Large intestine (tissue), 3 donors: ENCODE measurements at regions not wholly inside any gene's neighbourhood (a gene's known extent, or its start where the extent isn't known, plus 50 kb on each side); places are given as distances from the start of the nearest gene placed in this dataset.
"Not testable (repeated sequence)": the region's sequence is repeated elsewhere in the genome, so short reads cannot be mapped to it uniquely, and the experiment has no call there.

Experiments
- DNase-seq, 2 donors: peaks; one replicate each; pipeline versions ENCODE4 v3.0.0 to v3.0.0-alpha.2; 2013
- H3K27ac ChIP-seq: one replicate; pipeline ENCODE4 v1.5.1; 2013; ENCODE audit warnings: low read length
- H3K27me3 ChIP-seq: 2 replicates; pipeline ENCODE4 v1.6.1; 2013; ENCODE audit warnings: low read length; ENCODE audit not compliant: control insufficient read depth, insufficient read depth
- H3K36me3 ChIP-seq: 2 replicates; pipeline ENCODE4 v1.6.1; 2013; ENCODE audit warnings: low read length; ENCODE audit not compliant: control insufficient read depth, insufficient read depth
- H3K4me1 ChIP-seq: one replicate; pipeline ENCODE4 v1.6.1; 2013; ENCODE audit warnings: low read length; ENCODE audit not compliant: control insufficient read depth, insufficient read depth
- H3K4me3 ChIP-seq: one replicate; pipeline ENCODE4 v1.5.1; 2013; ENCODE audit warnings: low read length
- H3K9me3 ChIP-seq: one replicate; pipeline ENCODE4 v1.6.1; 2013; ENCODE audit warnings: mild to moderate bottlenecking, low read depth, low read length, moderate library complexity; ENCODE audit not compliant: control insufficient read depth
- WGBS: methylation state at CpG from one replicate; pipeline ENCODE4 v1.1.5; 2013; ENCODE audit warnings: low lambda C conversion rate; ENCODE audit not compliant: insufficient coverage; 5-methylcytosine and 5-hydroxymethylcytosine counted together

DNA sequence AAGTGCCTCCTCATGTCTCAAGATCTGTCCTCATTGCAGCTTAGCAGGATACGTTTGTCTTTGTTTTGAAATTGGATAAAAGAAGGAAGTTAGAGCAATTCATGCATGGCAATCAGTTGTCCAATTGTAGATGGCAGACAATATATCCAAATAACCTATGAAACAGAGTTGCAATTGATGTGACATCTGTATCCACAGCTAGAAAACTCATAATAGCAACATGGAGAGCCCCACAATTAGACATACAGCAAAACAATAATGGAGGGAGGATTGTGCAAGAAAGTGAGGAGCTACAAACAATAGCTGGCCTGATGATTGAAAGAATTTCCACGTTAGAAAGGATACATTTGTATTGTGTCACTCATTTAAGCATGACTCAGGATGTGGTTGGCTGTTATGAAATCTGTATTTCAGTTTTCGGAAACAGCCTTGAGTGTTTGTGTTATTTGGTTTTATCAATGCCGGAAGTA is 132.0 kb downstream of the FAM174A start:
- DNase-seq, result no peak
- Histone ChIP-seq H3K4me1 (no peaks in the 10 kb centered on the region), H3K9me3 (no peaks in the 10 kb centered on the region), H3K4me3 (no peak overlapping the region), H3K27ac (no peak overlapping the region), H3K27me3 (no peaks in the 10 kb centered on the region), H3K36me3 (no peaks in the 10 kb centered on the region)
- 69% methylated on average over 2 of the region's 4 CpGs for WGBS

- Histone ChIP-seq H3K4me1 (no peaks in the 10 kb centered on the region), H3K9me3 (no peaks in the 10 kb centered on the region), H3K4me3 (no peak overlapping the region), H3K27me3 (no peaks in the 10 kb centered on the region), H3K36me3 (no peaks in the 10 kb centered on the region), H3K27ac (no peak overlapping the region)
- no peak for DNase-seq
- 100% methylated on average over 1 of the region's 3 CpGs for WGBS
Observed at GRCh38 chr5:100668511-100668910, 133.3 kb downstream of the FAM174A start.

GRCh38 chr5:100676817-100677631 is 141.8 kb downstream of the FAM174A start:
- no peaks in the 10 kb centered on the region for H3K9me3 ChIP-seq
- WGBS, result 100% methylated on average over 2 of the region's 5 CpGs
- H3K27ac ChIP-seq, result no peak overlapping the region
- H3K4me1 ChIP-seq, result no peaks in the 10 kb centered on the region
- no peak overlapping the region for H3K4me3 ChIP-seq
- DNase-seq, result no peak
- no peaks in the 10 kb centered on the region for H3K36me3 ChIP-seq
- no peaks in the 10 kb centered on the region for H3K27me3 ChIP-seq

GRCh38 chr5:100682625-100683024 is 147.5 kb downstream of the FAM174A start:
- H3K4me1 ChIP-seq, result no peaks in the 10 kb centered on the region
- no peaks in the 10 kb centered on the region for H3K27me3 ChIP-seq
- no peak overlapping the region for H3K4me3 ChIP-seq
- no peak for DNase-seq
- no CpG with 5 or more reads among the region's 1 CpG for WGBS
- no peak overlapping the region for H3K27ac ChIP-seq
- no peaks in the 10 kb centered on the region for H3K36me3 ChIP-seq
- peaks cover 10% of the 10 kb centered on the region for H3K9me3 ChIP-seq

GRCh38 chr5:100683881-100684280 is 148.7 kb downstream of the FAM174A start:
- H3K27ac ChIP-seq, result no peak overlapping the region
- DNase-seq, result no peak
- no peaks in the 10 kb centered on the region for H3K4me1 ChIP-seq
- H3K27me3 ChIP-seq, result no peaks in the 10 kb centered on the region
- no peak overlapping the region for H3K4me3 ChIP-seq
- H3K36me3 ChIP-seq, result no peaks in the 10 kb centered on the region
- H3K9me3 ChIP-seq, result peaks cover 13% of the 10 kb centered on the region
- WGBS, result no CpG with 5 or more reads among the region's 3 CpGs

GRCh38 chr5:100685122-100685521 is 149.9 kb downstream of the FAM174A start:
- DNase-seq, H3K4me1 ChIP-seq, H3K27ac ChIP-seq, H3K4me3 ChIP-seq, H3K36me3 ChIP-seq, H3K27me3 ChIP-seq: not testable (repeated sequence)
- WGBS, result 100% methylated on average over 1 of the region's 2 CpGs
- H3K9me3 ChIP-seq, result peaks cover 14% of the 10 kb centered on the region

DNA sequence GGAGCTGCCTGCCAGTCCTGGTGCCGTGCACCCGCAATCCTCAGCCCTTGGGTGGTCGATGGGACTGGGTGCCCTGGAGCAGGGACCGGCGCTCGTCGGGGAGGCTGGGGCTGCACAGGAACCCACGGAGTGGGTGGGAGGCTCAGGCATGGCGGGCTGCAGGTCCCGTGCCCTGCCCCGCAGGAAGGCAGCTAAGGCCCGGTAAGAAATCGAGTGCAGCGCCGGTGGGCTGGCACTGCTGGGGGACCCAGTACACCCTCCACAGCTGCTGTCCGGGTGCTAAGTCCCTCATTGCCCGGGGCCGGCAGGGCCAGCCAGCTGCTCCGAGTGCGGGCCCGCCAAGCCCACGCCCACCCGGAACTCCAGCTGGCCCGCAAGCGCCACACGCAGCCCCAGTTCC is 153.7 kb downstream of the FAM174A start:
- not testable (repeated sequence) for H3K27ac ChIP-seq, H3K36me3 ChIP-seq, H3K4me3 ChIP-seq, H3K4me1 ChIP-seq, DNase-seq, H3K9me3 ChIP-seq, H3K27me3 ChIP-seq
- no CpG with 5 or more reads among the region's 26 CpGs for WGBS

DNA sequence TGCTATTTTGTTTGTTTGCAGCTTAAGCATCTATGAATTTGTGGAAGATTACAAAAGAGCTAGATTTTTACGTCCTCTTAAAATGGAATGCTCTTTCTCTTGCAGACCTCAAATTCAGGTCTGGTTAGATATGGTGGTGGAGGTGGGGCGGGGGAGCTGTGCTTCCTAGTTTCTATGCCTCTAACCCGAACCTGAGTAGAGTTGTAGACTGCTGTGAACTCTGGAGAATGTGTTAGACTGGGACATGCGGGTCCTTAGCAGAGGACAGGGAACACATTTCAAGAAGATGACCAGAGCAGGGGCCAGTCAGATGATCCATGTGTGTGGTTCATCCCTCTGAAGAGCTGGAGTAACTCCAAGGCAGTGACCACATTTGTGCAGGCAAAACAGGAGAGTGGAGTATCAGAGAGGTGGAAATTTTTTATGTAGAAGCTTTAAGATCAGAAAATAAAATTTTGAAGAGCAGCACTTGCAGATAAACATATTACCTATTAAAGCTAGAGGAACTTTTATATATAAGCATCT is 154.9 kb downstream of the FAM174A start:
- Histone ChIP-seq H3K4me1 (no peaks in the 10 kb centered on the region), H3K4me3 (no peak overlapping the region), H3K27ac (no peak overlapping the region), H3K36me3 (no peaks in the 10 kb centered on the region), H3K27me3 (no peaks in the 10 kb centered on the region), H3K9me3 (peaks cover 4% of the 10 kb centered on the region)
- no peak for DNase-seq
- no CpG with 5 or more reads among the region's 4 CpGs for WGBS

GRCh38 chr5:100691085-100691484 is 155.9 kb downstream of the FAM174A start:
- Histone ChIP-seq H3K36me3 (no peaks in the 10 kb centered on the region), H3K4me1 (no peaks in the 10 kb centered on the region), H3K27me3 (no peaks in the 10 kb centered on the region), H3K4me3 (no peak overlapping the region), H3K27ac (no peak overlapping the region), H3K9me3 (peaks cover 4% of the 10 kb centered on the region)
- no peak for DNase-seq

DNA sequence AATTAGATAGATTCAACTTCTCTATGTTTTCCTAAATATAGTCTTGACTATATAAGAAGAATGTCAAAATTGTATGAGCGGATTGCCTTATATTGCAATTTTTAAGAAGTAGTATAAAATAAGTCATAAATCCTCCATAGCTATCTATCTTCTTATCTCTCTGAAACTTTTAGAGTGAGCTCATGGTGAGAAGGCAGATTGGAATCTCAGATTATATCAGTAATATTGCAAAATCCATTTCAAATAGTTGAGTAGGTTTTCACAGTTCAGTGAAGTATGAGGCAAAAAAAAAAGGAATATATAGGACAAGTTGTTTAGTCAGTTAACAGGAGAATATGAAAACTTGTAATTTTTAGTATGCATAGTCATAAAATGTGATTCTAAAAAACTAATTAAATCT is 156.4 kb downstream of the FAM174A start:
- WGBS, result no CpG with 5 or more reads among the region's 1 CpG

GRCh38 chr5:100693481-100693880 is 158.3 kb downstream of the FAM174A start:
- no peak overlapping the region for H3K4me3 ChIP-seq

More for the DNA sequence above, 156.4 kb downstream of the FAM174A start:
- Histone ChIP-seq H3K4me3 (no peak overlapping the region), H3K4me1 (no peaks in the 10 kb centered on the region), H3K36me3 (no peaks in the 10 kb centered on the region), H3K27ac (no peak overlapping the region), H3K9me3 (peaks cover 4% of the 10 kb centered on the region), H3K27me3 (no peaks in the 10 kb centered on the region)
- no peak for DNase-seq

More at GRCh38 chr5:100693481-100693880, 158.3 kb downstream of the FAM174A start:
- no peaks in the 10 kb centered on the region for H3K36me3 ChIP-seq
- no CpG with 5 or more reads among the region's 1 CpG for WGBS
- no peak overlapping the region for H3K27ac ChIP-seq
- H3K4me1 ChIP-seq, result no peaks in the 10 kb centered on the region
- DNase-seq, result no peak
- peaks cover 4% of the 10 kb centered on the region for H3K9me3 ChIP-seq
- no peaks in the 10 kb centered on the region for H3K27me3 ChIP-seq
